T-helper 1 cell treated with Interleukin-12 subunit alpha and Interleukin-12 subunit beta and Interleukin-4 antibody, amounts not matched to agents 30 μg/mL and 1 μg/mL, for 36 hours (primary cell): ENCODE measurements at regions not wholly inside any gene's neighbourhood (a gene's known extent, or its start where the extent isn't known, plus 50 kb on each side); places are given as distances from the start of the nearest gene placed in this dataset.
"Not testable (repeated sequence)": the region's sequence is repeated elsewhere in the genome, so short reads cannot be mapped to it uniquely, and the experiment has no call there.

Experiments
- H3K27ac Mint-ChIP-seq: one replicate; pipeline ENCODE4 v1.8.0; 2021; ENCODE audit warnings: mild to moderate bottlenecking, mixed read lengths
- H3K27me3 Mint-ChIP-seq: one replicate; pipeline ENCODE4 v1.8.0; 2021; ENCODE audit warnings: low read depth, mixed read lengths
- H3K36me3 Mint-ChIP-seq: one replicate; pipeline ENCODE4 v1.8.0; 2021; ENCODE audit warnings: low read depth, mixed read lengths
- H3K4me1 Mint-ChIP-seq: one replicate; pipeline ENCODE4 v1.8.0; 2021; ENCODE audit warnings: low read depth, mixed read lengths
- H3K4me3 Mint-ChIP-seq: one replicate; pipeline ENCODE4 v1.8.0; 2021; ENCODE audit warnings: mild to moderate bottlenecking, moderate library complexity, mixed read lengths
- H3K9me3 Mint-ChIP-seq: one replicate; pipeline ENCODE4 v1.8.0; 2021; ENCODE audit warnings: mixed read lengths

GRCh38 chr3:152650177-152650576 lies 184.8 kb upstream of the P2RY1 start:
- H3K27ac Mint-ChIP-seq = no peak overlapping the region
- H3K36me3 Mint-ChIP-seq = no peaks in the 10 kb centered on the region
- no peak overlapping the region for H3K4me3 Mint-ChIP-seq
- peaks cover 10% of the 10 kb centered on the region for H3K27me3 Mint-ChIP-seq
- no peaks in the 10 kb centered on the region for H3K9me3 Mint-ChIP-seq
- H3K4me1 Mint-ChIP-seq = no peaks in the 10 kb centered on the region

GRCh38 chr3:152650923-152651322 lies 184.0 kb upstream of the P2RY1 start:
- H3K9me3 Mint-ChIP-seq, H3K36me3 Mint-ChIP-seq, H3K4me3 Mint-ChIP-seq, H3K27me3 Mint-ChIP-seq, H3K4me1 Mint-ChIP-seq, H3K27ac Mint-ChIP-seq: not testable (repeated sequence)

- no peak overlapping the region for H3K4me3 Mint-ChIP-seq
- no peaks in the 10 kb centered on the region for H3K36me3 Mint-ChIP-seq
- H3K9me3 Mint-ChIP-seq = peaks cover 7% of the 10 kb centered on the region
- no peak overlapping the region for H3K27ac Mint-ChIP-seq
- peaks cover 6% of the 10 kb centered on the region for H3K27me3 Mint-ChIP-seq
- H3K4me1 Mint-ChIP-seq = peaks cover 6% of the 10 kb centered on the region
Observed at GRCh38 chr3:152656214-152656971, 178.5 kb upstream of the P2RY1 start.

- H3K9me3 Mint-ChIP-seq = peaks cover 11% of the 10 kb centered on the region
- H3K36me3 Mint-ChIP-seq = no peaks in the 10 kb centered on the region
- H3K27me3 Mint-ChIP-seq = peaks cover 6% of the 10 kb centered on the region
- H3K4me1 Mint-ChIP-seq = peaks cover 6% of the 10 kb centered on the region
- H3K27ac Mint-ChIP-seq = no peak overlapping the region
- H3K4me3 Mint-ChIP-seq = no peak overlapping the region
Observed at GRCh38 chr3:152656972-152657355, 178.0 kb upstream of the P2RY1 start.

GRCh38 chr3:152658977-152659720 lies 175.8 kb upstream of the P2RY1 start:
- peaks cover 5% of the 10 kb centered on the region for H3K27me3 Mint-ChIP-seq
- H3K4me1 Mint-ChIP-seq = peaks cover 6% of the 10 kb centered on the region
- no peak overlapping the region for H3K4me3 Mint-ChIP-seq
- peaks cover 17% of the 10 kb centered on the region for H3K9me3 Mint-ChIP-seq
- H3K27ac Mint-ChIP-seq = no peak overlapping the region
- no peaks in the 10 kb centered on the region for H3K36me3 Mint-ChIP-seq

GRCh38 chr3:152662157-152662556 lies 172.8 kb upstream of the P2RY1 start:
- no peaks in the 10 kb centered on the region for H3K4me1 Mint-ChIP-seq
- H3K36me3 Mint-ChIP-seq = no peaks in the 10 kb centered on the region
- H3K27ac Mint-ChIP-seq = no peak overlapping the region
- no peak overlapping the region for H3K4me3 Mint-ChIP-seq
- H3K27me3 Mint-ChIP-seq = no peaks in the 10 kb centered on the region
- H3K9me3 Mint-ChIP-seq = peaks cover 17% of the 10 kb centered on the region

GRCh38 chr3:152664766-152665165 lies 170.2 kb upstream of the P2RY1 start:
- H3K4me3 Mint-ChIP-seq = no peak overlapping the region
- peaks cover 3% of the 10 kb centered on the region for H3K27me3 Mint-ChIP-seq
- H3K4me1 Mint-ChIP-seq = no peaks in the 10 kb centered on the region
- no peak overlapping the region for H3K27ac Mint-ChIP-seq
- peaks cover 17% of the 10 kb centered on the region for H3K9me3 Mint-ChIP-seq
- H3K36me3 Mint-ChIP-seq = no peaks in the 10 kb centered on the region

- Mint-ChIP-seq H3K36me3 (no peaks in the 10 kb centered on the region), H3K9me3 (peaks cover 2% of the 10 kb centered on the region), H3K4me1 (no peaks in the 10 kb centered on the region), H3K27ac (no peak overlapping the region), H3K4me3 (no peak overlapping the region), H3K27me3 (peaks cover 4% of the 10 kb centered on the region)
Observed at GRCh38 chr3:152667267-152667666, 167.7 kb upstream of the P2RY1 start.

GRCh38 chr3:152669560-152669959 lies 165.4 kb upstream of the P2RY1 start:
- Mint-ChIP-seq H3K4me1 (no peaks in the 10 kb centered on the region), H3K36me3 (no peaks in the 10 kb centered on the region), H3K27me3 (peaks cover 4% of the 10 kb centered on the region), H3K9me3 (no peaks in the 10 kb centered on the region), H3K27ac (no peak overlapping the region), H3K4me3 (no peak overlapping the region)

- no peak overlapping the region for H3K4me3 Mint-ChIP-seq
- no peaks in the 10 kb centered on the region for H3K36me3 Mint-ChIP-seq
- no peak overlapping the region for H3K27ac Mint-ChIP-seq
- no peaks in the 10 kb centered on the region for H3K9me3 Mint-ChIP-seq
- no peaks in the 10 kb centered on the region for H3K4me1 Mint-ChIP-seq
- H3K27me3 Mint-ChIP-seq = peaks cover 4% of the 10 kb centered on the region
Observed at GRCh38 chr3:152671446-152672319, 163.2 kb upstream of the P2RY1 start.

- Mint-ChIP-seq H3K4me1 (no peaks in the 10 kb centered on the region), H3K4me3 (no peak overlapping the region), H3K27ac (no peak overlapping the region), H3K36me3 (no peaks in the 10 kb centered on the region), H3K27me3 (peaks cover 4% of the 10 kb centered on the region), H3K9me3 (no peaks in the 10 kb centered on the region)
Observed at GRCh38 chr3:152672320-152672649, 162.6 kb upstream of the P2RY1 start.

GRCh38 chr3:152676810-152677379 lies 158.0 kb upstream of the P2RY1 start:
- H3K4me3 Mint-ChIP-seq = no peak overlapping the region

GRCh38 chr3:152677491-152677890 lies 157.4 kb upstream of the P2RY1 start:
- no peaks in the 10 kb centered on the region for H3K36me3 Mint-ChIP-seq
- H3K9me3 Mint-ChIP-seq = no peaks in the 10 kb centered on the region
- H3K27ac Mint-ChIP-seq = no peak overlapping the region

More at GRCh38 chr3:152676810-152677379, 158.0 kb upstream of the P2RY1 start:
- H3K27me3 Mint-ChIP-seq = no peaks in the 10 kb centered on the region
- no peak overlapping the region for H3K27ac Mint-ChIP-seq
- no peaks in the 10 kb centered on the region for H3K36me3 Mint-ChIP-seq
- H3K4me1 Mint-ChIP-seq = no peaks in the 10 kb centered on the region
- H3K9me3 Mint-ChIP-seq = no peaks in the 10 kb centered on the region

GRCh38 chr3:152682477-152682876 lies 152.5 kb upstream of the P2RY1 start:
- no peaks in the 10 kb centered on the region for H3K36me3 Mint-ChIP-seq
- H3K9me3 Mint-ChIP-seq = no peaks in the 10 kb centered on the region
- no peaks in the 10 kb centered on the region for H3K27me3 Mint-ChIP-seq
- H3K4me3 Mint-ChIP-seq = no peak overlapping the region
- no peaks in the 10 kb centered on the region for H3K4me1 Mint-ChIP-seq
- no peak overlapping the region for H3K27ac Mint-ChIP-seq

More at GRCh38 chr3:152677491-152677890, 157.4 kb upstream of the P2RY1 start:
- Mint-ChIP-seq H3K27me3 (no peaks in the 10 kb centered on the region), H3K4me3 (no peak overlapping the region), H3K4me1 (no peaks in the 10 kb centered on the region)
